HG02642 (cell line): ENCODE measurements at regions not wholly inside any gene's neighbourhood (a gene's known extent, or its start where the extent isn't known, plus 50 kb on each side); places are given as distances from the start of the nearest gene placed in this dataset.

Experiments
- ATAC-seq: cut with Tn5 transposase; IDR thresholded peaks from one replicate; pipeline ENCODE4 v1.9.1; 2021; ENCODE audit warnings: mild to moderate bottlenecking; ENCODE audit not compliant: unreplicated experiment, poor library complexity

DNA sequence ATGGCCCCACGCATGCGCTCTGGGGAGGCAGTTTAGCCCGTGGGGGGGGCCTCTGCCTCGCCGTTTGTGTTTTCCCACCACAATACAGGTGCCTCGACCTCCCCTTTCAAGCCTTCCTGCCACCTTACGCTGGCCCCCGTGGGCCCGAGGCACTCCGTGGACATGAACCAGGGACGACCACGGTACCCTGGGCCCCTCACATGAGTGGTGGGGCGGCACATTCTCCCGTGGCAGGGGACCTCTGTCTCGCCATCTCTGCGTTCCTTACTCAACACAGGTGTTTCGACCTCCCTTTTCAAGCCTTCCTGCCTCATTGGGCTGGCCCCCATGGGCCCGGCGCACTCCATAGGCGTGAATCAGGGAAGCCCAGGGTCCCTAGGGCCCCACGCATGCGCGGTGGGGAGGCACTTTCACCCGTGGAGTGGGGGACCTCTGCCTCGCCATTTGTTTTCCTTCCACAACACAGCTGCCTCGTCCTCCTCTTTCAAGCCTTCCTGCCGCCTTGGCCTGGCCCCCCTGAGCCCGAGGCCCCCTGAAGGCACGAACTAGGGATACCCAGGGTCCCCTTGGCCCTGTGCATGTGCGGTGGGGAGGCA lies 339.5 kb downstream of the ALG10 start:
- no peak for ATAC-seq

DNA sequence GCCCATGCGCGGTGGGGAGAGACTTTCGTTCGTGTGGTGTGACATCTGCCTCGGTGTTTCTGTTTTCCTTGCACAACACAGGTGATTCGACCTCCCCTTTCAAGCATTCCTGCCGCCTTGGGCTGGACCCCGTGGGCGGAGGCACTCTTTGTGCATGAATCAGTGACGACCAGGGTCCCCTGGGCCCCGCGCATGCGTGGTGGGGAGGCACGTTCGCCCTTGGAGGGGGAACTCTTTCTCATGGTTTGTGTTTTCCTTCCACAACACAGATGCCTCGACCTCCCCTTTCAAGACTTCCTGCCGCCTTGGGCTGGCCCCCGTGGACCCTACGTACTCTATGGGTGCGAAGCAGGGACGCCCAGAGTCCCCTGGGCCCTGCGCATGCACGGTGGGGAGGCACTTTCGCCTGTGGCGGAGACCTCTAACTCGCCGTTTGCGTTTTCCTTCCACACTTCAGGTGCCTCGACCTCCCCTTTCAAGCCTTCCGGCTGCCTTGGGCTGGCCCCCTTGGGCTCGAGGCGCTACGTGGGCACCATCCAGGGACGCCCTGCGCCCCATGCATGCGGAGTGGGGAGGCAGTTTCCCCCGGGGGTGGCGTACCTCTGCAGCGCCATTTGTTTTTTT lies 340.9 kb downstream of the ALG10 start:
- no peak for ATAC-seq

DNA sequence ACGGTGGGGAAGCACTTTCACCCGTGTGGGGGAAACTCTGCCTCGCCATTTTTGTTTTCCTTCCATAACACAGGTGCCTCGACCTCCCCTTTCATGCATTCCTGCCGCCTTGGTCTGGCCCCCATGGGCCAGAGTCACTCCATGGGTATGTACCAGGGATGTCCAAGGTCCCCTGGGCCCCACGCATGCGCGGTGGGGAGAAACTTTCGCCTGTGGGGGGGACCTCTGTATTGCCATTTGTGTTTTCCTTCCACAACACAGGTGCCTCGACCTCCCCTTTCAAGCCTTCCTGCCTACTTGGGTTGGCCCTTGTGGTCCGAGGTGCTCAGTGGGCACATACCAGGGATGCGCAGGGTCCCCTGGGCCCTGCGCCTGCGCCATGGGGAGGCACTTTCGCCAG lies 345.8 kb downstream of the ALG10 start:
- ATAC-seq, result no peak

DNA sequence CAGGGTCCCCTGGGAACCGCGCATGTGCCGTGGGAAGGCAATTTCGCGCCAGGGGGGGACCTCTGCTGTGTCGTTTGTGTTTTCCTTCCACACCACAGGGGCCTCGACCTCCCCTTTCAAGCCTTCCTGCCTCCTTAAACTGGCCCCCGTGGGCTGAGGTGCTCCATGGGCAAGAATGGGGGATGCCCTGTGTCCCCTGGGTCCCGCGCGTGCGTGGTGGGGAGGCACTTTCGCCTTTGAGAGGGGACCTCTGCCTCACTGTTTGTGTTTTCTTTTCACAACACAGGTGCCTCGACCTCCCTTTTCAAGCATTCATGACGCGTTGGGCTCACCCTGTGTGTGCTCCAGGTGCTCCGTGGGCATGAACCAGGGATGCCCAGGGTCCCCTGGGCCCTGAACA lies 348.8 kb downstream of the ALG10 start:
- no peak for ATAC-seq

DNA sequence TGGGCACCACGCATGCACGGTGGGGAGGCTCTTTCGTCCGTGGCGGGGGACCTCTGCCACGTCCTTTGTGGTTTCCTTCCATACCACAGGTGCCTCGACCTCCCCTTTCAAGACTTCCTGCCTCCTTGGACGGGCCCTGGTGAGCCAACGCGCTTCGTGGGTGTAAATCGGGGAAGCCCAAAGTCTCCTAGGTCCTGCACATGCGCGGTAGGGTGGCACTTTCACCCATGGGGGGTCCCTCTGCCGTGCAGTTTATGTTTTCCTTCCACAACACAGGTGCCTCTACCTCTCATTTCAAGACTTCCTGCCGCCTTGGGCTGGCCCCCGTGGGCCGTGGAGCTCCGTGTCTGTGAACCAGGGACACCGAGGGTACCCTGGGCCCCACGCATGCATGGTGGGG lies 349.7 kb downstream of the ALG10 start:
- ATAC-seq, result no peak

DNA sequence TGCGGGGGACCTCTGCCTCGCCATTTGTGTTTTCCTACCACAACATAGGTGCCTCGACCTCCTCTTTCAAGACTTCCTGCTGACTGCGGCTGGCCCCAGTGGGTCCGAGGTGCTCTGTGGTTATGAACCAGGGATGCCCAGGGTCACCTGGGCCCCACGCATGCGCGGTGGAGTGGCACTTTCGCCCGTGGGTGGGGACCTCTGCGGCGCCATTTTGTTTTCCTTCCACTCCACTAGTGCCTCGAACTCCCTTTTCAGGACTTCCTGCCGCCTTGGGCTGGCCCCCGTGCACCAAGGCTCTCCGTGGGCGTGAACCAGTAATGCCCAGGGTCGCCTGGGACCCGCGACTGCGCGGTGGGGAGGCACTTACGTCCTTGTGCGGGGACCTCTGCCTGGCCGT lies 351.6 kb downstream of the ALG10 start:
- ATAC-seq, result no peak

DNA sequence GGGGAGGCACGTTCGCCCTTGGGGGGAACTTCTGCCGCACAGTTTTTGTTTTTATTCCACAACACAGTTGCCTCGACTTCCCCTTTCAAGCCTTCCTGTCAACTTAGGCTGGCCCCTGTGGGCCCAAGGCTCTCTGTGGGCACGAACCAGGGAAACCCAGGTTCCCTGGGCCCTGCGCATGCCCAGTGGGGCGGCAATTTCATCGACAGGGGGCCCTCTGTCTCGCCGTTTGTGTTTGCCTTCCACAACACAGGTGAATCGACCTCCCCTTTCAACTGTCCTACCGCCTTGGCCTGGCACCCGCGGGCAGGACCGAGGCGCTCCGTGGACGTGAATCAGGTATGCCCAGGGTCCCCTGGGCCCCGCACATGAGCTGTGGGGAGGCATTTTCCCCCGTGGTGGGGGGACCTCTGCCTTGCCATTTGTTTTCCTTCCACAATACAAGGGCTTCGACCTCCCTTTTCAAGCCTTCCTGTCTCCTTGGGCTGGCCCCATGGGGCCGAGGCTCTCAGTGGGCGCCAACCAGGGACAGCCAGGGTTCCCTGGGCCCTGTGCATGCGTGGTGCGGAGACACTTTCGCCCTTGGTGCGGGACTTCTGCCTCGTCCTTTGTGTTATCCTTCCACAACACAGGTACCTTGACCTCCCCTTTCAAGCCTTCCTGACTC lies 354.0 kb downstream of the ALG10 start:
- no peak for ATAC-seq

DNA sequence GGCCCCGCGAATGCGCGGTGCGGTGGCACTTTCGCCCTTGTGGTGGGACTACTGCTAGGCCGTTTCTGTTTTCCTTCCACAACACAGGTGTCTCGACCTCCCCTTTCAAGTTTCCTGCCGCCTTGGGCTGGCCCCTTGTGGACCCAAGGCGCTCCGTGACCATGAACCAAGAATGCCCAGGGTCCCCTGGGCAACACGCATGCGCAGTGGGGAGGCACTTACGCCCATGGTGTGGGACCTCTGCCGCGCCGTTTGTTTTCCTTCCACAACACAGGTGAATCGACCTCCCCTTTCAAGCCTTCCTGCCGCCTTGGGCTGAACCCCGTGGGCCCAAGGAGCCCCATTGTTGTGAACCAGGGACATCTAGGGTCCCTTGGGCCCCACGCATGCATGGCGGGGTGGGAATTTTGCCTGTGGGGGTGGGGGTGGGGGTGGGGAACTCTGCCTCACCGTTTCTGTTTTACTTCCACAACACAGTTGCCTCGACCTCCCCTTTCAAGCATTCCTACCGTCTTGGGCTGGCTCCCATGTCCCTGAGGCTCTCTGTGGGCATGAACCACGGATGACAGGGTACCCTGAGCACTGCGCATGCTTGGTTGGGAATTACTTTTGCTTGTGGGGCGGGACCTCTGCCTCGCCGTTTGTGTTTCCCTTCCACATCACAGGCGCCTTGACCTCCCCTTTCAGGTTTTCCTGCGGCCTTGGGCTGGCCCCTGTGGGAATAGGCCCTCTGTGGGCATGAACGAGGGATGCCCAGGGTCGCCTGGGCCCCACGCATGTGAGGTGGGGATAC lies 355.1 kb downstream of the ALG10 start:
- no peak for ATAC-seq

DNA sequence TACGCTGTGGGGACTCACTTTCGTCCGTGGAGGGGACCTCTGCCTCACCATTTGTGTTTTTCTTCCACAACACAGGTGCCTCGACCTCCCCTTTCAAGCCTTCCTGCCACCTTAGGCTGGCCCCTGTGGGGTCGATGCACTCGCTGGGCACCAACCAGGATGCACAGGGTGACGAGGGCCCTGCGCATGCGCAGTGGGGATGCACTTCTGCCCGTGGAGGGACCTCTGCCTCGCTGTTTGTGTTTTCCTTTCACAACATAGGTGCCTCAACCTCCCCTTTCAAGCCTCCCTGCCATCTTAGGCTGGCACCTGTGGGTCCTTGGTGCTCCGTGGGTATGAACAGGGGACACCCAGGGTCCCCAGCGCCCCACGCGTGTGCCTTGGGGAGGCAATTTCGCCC lies 356.8 kb downstream of the ALG10 start:
- ATAC-seq, result no peak

DNA sequence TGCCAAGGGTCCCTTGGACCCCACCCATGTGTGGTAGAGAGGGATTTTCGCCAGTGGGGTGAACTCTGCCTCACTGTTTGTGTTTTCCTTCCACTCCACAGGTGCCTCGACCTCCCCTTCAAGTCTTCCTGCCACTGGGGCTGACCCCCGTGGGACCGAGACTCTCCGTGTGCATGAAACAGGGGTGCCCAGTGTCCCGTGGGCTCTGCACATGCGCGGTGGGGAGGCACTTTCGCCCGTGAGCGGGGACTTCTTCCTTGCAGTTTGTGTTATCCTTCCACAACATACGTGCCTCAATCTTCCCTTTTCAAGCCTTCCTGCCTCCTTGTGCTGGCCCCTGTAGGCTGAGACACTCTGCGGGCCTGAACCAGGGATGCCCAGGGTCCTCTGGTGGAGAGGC lies 362.4 kb downstream of the ALG10 start:
- no peak for ATAC-seq

DNA sequence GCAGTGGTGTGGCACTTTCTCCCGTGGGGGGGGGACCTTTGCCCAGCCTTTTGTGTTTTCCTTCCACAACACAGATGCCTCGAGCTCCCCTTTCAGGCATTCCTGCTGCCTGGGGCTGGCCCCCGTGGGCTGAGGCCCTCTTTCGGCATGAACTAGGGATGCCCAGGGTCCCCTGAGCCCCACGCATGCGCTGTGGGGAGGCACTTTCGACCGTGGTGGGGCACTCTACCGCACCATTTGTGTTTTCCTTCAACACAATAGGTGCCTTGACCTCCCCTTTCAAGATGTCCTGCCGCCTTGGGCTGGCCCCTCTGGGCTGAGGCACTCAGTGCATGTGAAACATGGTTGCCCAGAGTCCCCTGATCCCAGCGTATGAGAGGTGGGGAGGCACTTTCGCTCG lies 363.7 kb downstream of the ALG10 start:
- no peak for ATAC-seq

DNA sequence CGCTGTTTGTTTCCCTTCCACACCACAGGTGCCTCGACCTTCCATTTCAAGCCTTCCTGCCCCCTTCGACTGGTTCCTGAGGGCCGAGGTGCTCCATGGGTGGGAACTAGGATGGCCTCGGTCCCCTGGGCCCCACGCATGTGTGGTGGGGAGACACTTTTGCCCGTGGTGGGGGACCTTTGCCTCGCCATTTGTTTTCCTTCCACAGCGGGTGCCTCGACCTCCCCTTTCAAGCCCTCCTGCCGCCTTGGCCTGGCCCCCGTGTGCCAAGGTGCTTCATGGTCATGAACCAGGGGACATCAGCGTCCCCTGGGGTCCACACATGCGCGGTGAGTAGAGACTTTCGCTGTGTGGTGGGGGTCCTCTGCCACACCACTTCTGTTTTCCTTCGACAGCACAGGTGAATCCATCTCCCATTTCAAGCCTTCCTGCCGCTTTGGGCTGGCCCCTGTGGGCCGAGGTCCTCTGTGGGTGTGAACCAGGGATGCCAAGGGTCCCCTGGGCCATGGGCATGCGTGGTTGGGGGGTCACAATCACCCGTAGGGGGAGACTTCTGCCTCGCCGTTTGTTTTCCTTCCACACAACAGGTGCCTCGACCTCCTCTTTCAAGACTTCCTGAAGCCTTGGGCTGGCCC lies 364.4 kb downstream of the ALG10 start:
- ATAC-seq, result no peak

DNA sequence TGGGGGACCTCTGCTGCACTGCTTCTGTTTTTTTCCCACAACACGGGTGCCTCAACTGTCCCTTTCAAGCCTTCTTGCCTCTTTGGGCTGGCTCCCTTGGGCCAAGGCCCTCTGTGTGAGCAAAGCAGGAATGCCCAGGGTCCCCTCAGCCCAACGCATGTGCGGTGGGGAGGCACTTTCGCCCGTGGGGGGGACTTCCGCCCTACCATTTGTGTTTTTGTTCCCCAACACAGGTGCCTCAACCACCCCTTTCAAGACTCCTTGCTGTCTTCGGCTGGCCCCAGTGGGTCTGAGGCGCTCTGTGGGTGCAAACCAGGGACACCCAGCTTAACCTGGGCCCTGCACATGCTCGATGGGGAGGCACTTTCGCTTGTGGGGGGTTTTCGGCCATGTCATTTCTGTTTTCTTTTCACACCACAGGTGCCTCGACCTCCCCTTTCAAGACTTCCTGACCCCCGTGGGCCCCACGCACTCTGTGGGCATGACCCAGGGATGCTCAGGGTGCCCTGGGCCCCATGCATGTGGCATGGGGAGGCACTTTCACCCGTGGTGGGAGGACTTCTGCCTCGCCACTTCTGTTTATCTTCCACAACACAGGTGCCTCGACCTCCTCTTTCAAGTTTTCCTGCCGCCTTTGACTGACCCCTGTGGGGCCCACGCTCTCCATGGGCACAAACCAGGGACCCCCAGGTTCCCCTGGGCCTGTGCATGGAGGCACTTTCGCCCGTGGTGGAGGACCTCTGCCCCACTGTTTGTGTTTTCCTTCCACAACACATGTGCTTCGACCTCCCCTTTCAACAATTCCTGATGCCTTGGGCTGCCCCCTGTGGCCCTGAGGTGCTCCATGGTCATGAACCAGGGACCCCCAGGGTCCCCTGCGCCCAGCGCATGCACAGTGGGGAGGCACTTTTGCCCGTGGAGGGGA lies 365.7 kb downstream of the ALG10 start:
- ATAC-seq, result no peak

DNA sequence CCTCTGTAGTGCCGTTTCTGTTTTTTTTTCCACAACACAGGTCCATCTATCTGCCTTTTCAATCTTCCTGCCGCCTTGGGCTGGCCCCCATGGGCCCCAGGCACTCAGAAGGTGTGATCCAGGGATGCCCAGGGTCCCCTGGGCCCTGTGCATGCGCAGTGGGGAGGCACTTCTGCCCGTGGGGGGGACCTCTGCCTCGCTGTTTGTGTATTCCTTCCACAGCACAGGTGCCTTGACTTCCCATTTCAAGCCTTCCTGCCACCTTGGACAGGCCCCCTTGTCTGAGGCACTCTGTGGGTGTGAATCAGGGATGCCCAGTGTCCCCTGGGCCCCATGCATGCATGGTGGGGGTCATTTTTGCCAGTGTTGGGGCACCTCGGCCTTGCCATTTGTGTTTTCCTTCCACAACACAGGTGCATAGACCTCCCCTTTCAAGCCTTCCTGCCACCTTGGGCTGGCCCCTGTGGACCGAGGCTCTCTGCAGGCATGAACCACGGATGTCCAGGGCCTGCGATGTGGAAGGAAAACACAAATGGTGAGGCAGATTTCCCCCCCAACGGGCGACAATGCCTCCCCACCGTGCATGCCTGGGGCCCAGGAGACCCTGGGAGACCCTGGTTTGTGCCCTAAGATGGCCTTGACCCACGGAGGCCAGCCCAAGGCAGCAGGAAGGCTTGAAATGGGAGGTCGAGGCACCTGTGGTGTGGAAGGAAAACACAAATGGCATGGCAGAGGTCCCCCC lies 366.5 kb downstream of the ALG10 start:
- ATAC-seq, result no peak

DNA sequence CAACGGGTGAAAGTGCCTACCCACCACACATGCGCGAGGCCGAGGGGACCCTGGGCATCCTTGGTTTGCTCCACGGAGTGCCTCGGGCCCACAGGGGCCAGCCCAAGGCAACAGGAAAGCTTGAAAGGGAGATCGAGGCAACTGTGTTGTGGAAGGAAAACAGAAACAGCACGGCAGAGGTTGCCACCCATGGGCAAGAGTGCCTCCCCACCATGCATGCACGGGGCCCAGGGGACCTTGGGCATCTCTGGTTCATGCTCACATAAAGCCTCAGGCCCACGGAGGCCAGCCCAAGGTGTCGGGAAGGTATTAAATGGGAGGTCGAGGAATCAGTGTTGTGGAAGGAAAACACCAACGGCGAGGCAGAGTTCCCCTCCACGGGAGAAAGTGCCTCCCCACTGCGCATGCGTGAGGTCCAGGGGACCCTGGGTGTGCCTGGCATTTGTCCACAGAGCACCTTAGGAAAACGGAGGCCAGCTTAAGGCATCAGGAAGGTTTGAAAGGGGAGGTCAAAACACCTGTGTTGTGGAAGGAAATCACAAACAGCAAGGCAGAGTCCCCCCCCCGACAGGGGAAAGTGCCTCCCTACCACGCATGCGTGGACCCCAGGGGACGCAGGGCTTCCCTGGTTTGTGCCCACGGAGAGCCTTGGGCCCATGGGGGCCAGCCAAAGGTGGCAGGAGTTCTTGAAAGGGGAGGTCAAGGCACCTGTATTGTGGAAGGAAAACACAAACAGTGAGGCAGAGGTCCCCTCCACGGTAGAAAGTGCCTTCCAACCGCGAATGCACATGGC lies 367.3 kb downstream of the ALG10 start:
- ATAC-seq, result no peak

DNA sequence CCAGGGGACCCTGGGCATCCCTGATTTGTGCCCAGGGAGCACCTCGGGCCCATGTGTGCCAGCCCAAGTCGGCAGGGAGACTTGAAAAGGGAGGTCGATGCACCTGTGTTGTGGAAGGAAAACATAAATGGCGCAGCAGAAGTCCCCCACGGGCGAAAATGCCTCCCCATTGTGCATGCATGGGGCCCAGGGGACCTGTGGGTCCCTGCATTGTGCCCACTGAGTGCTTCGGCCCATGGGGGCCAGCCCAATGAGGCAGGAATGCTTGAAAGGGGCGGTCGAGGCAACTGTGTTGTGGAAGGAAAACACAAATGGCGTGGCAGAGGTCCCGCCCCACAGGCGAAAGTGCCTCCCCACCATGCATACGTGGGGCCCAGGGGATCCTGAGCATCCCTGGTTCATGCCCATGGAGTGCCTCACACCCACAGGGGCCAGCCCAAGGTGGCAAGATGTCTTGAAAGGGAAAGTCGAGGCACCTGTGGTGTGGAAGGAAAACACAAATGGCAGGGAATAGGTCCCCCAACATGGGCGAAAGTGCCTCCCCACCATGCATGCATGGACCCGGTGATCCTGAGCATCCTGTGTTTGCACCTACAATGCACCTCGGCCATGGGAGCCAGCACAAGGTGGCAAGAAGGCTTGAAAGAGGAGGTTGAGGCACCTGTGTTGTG lies 368.0 kb downstream of the ALG10 start:
- ATAC-seq, result no peak

DNA sequence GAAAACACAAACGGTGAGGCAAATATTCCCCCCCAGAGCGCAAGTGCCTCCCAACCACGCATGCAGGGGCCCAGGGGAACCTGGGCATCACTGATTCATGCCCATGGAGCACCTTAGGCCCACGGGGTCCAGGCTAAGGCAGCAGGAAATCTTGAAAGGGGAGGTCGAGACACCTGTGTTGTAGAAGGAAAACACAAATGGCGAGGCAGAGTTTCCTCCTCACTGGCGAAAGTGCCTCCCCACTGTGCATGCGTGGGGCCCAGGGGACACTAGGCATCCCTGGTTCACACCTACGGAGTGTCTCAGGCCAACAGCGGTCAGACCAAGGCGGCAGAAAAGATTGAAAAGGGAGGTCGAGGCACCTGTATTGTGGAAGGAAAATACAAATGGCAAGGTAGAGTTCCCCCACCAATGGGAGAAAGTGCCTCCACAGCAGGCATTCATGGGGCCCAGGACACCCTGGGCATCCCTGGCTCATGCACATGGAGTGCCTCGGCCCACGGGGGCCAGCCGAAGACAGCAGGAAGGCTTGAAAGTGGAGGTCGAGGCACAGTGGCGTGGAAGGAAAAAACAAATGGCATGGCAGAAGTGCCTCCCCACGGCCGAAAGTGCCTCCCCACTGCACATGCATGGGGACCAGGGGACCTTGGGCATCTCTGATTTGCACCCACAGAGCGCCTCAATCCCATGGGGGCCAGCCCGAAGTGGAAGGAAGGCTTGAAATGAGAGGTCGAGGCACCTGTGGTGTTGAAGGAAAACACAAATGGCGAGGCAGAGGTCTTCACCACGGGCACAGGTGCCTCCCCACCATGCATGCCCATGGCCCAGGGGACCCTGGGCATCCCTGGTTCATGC lies 368.8 kb downstream of the ALG10 start:
- no peak for ATAC-seq
